Endodermal cell (in vitro differentiated cells): ENCODE measurements at regions not wholly inside any gene's neighbourhood (a gene's known extent, or its start where the extent isn't known, plus 50 kb on each side); places are given as distances from the start of the nearest gene placed in this dataset.

Experiments used
- DNase-seq: peaks from one replicate; pipeline ENCODE4 v3.0.0-alpha.2; 2017
- H3K27ac ChIP-seq: 2 replicates; pipeline ENCODE4 v1.5.1; 2013; ENCODE audit warnings: mild to moderate bottlenecking, low read depth, low read length, moderate library complexity
- H3K27me3 ChIP-seq: 2 replicates; pipeline ENCODE4 v1.6.1; 2013; ENCODE audit warnings: mild to moderate bottlenecking, low read length, moderate library complexity; ENCODE audit not compliant: insufficient read depth, control insufficient read depth, poor library complexity, severe bottlenecking
- H3K36me3 ChIP-seq: 2 replicates; pipeline ENCODE4 v1.7.0; 2013; ENCODE audit warnings: mild to moderate bottlenecking, low read length, moderate library complexity; ENCODE audit not compliant: control insufficient read depth, insufficient read depth
- H3K4me1 ChIP-seq: one replicate; pipeline ENCODE4 v1.7.0; 2013; ENCODE audit warnings: low read length; ENCODE audit not compliant: control insufficient read depth, insufficient read depth
- H3K4me3 ChIP-seq: 2 replicates; pipeline ENCODE4 v1.5.1; 2013; ENCODE audit warnings: mild to moderate bottlenecking, low read length, moderate library complexity
- H3K9ac ChIP-seq: 2 replicates; pipeline ENCODE4 v1.6.1; 2013; ENCODE audit warnings: mild to moderate bottlenecking, low read length, moderate library complexity; ENCODE audit not compliant: poor library complexity, severe bottlenecking; ENCODE audit errors: extremely low read depth
- H3K9me3 ChIP-seq: 2 replicates; pipeline ENCODE4 v1.6.1; 2013; ENCODE audit warnings: mild to moderate bottlenecking, low read length, moderate library complexity; ENCODE audit not compliant: control insufficient read depth
- H3K27ac Mint-ChIP-seq: 2 replicates; pipeline ENCODE4 v1.8.0; 2020; ENCODE audit warnings: mixed read lengths
- H3K27me3 Mint-ChIP-seq: 2 replicates; pipeline ENCODE4 v1.8.0; 2021; ENCODE audit warnings: mild to moderate bottlenecking, mixed read lengths; ENCODE audit not compliant: insufficient read depth
- H3K36me3 Mint-ChIP-seq: 2 replicates; pipeline ENCODE4 v1.8.0; 2020; ENCODE audit warnings: low read depth, mixed read lengths
- H3K4me1 Mint-ChIP-seq: 2 replicates; pipeline ENCODE4 v1.8.0; 2020; ENCODE audit warnings: mixed read lengths
- H3K4me3 Mint-ChIP-seq: 2 replicates; pipeline ENCODE4 v1.8.0; 2020; ENCODE audit warnings: mild to moderate bottlenecking, moderate library complexity, mixed read lengths
- H3K9me3 Mint-ChIP-seq: 2 replicates; pipeline ENCODE4 v1.8.0; 2020; ENCODE audit warnings: mild to moderate bottlenecking, mixed read lengths
- whole genome bisulfite sequencing, 2 experiments: methylation state at CpG; one replicate each; pipeline versions ENCODE4 v1.1.5 to v1.1.7; 2013; ENCODE audit warnings: missing lambda C conversion rate in 2 of 2, mixed read lengths in 1 of 2; ENCODE audit not compliant: insufficient coverage in 1 of 2, insufficient read length in 1 of 2; 5-methylcytosine and 5-hydroxymethylcytosine counted together
- TF ChIP-seq, protein P1 (sequence below): fragments of 200-600 bp; sonication (generic); conservative IDR thresholded peaks from 2 replicates; pipeline ENCODE4 v1.5.0; 2021; ENCODE audit warnings: antibody characterized with exemption, mild to moderate bottlenecking

DNA sequence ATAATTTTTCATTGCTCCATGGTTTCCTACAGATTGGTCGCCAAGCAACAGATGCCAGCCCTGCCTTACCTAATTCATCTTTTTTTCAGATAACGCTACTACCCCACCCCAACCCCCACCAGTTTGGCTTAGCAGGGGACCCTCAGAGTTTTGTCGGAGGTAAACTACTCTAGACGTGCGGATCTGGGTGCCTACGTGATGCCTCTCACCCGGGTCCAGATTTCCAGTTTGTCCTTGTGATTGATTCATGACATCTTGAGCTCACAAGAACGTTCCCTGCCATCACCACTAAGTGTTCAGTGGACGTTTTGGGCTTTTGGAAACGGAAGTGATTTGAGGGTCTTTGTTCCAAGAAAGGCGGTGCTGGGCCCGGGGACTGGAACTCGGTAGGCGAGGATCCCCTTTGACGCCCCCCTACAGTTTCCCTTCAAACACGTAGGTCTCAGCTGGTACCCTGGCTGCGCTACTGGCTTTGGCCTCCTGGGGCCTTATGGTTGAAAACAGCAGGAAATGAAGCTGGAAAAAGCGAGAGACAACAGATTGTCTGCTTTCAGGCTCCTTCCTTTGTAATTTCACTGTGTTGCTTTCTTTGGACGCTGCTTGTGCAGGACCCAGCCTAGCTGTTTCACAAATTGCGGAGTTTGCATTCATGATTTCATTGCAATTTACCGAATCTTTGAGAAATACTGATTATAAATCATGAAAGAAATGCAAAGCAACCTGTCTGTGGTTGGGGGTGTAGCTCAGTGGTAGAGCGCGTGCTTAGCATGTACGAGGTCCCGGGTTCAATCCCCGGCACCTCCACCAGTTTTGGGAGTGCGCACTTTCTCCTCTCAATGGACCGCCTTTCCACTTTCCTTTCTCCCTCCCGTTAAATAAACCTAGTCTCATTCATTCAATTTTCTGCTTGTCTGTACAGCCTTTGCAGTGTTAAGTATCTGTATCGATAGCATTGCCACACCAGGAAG is 81.0 kb downstream of the GPX5 start:
- H3K9me3 ChIP-seq: no peaks in the 10 kb centered on the region
- H3K9me3 Mint-ChIP-seq: no peaks in the 10 kb centered on the region
- no peaks in the 10 kb centered on the region for H3K36me3 Mint-ChIP-seq
- H3K36me3 ChIP-seq: no peaks in the 10 kb centered on the region
- peak overlapping the region; percentile 79 for H3K4me3 ChIP-seq
- H3K27me3 Mint-ChIP-seq: peaks cover 14% of the 10 kb centered on the region
- H3K4me1 Mint-ChIP-seq: peaks cover 3% of the 10 kb centered on the region
- peak; percentile 91 for DNase-seq
- TF ChIP-seq, protein P1, sequence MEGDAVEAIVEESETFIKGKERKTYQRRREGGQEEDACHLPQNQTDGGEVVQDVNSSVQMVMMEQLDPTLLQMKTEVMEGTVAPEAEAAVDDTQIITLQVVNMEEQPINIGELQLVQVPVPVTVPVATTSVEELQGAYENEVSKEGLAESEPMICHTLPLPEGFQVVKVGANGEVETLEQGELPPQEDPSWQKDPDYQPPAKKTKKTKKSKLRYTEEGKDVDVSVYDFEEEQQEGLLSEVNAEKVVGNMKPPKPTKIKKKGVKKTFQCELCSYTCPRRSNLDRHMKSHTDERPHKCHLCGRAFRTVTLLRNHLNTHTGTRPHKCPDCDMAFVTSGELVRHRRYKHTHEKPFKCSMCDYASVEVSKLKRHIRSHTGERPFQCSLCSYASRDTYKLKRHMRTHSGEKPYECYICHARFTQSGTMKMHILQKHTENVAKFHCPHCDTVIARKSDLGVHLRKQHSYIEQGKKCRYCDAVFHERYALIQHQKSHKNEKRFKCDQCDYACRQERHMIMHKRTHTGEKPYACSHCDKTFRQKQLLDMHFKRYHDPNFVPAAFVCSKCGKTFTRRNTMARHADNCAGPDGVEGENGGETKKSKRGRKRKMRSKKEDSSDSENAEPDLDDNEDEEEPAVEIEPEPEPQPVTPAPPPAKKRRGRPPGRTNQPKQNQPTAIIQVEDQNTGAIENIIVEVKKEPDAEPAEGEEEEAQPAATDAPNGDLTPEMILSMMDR: peak; percentile 73
- H3K27me3 ChIP-seq: no peaks in the 10 kb centered on the region
- H3K27ac Mint-ChIP-seq: peak overlapping the region; percentile 55
- WGBS, 2 experiments: 8 to 14% methylated on average over 19 to 30 of the region's 30 CpGs
- peak overlapping the region; percentile 57 for H3K27ac ChIP-seq
- H3K4me3 Mint-ChIP-seq: peak overlapping the region; percentile 64
- H3K4me1 ChIP-seq: no peaks in the 10 kb centered on the region
- H3K9ac ChIP-seq: no peak overlapping the region

DNA sequence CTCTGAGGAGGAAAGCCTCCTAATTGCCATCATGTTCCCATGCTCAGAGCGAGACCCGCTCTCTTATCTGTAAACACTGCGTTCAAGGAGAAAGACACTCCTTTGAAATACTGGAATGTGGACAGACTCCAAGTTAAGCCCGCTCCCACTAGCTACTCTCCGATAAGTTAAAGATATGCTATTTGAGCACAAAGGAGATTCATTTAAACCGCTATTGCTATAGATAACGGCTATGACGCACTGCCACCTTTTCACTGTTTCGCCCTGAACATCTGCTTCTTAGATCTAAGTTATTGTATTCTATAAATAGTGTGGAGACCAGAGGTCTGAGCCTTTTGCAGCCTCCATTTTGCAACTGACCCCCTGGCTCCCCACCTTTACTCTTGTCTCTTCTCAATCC is 82.3 kb downstream of the GPX5 start:
- WGBS, 2 experiments: 80 to 93% methylated on average over 4 to 9 of the region's 9 CpGs
- H3K9me3 ChIP-seq: no peaks in the 10 kb centered on the region
- no peak overlapping the region for H3K27ac ChIP-seq
- H3K4me1 ChIP-seq: no peaks in the 10 kb centered on the region
- Mint-ChIP-seq H3K36me3 (no peaks in the 10 kb centered on the region), H3K4me1 (peaks cover 3% of the 10 kb centered on the region), H3K27ac (no peak overlapping the region), H3K4me3 (no peak overlapping the region), H3K9me3 (no peaks in the 10 kb centered on the region), H3K27me3 (peaks cover 14% of the 10 kb centered on the region)
- H3K36me3 ChIP-seq: no peaks in the 10 kb centered on the region
- DNase-seq: no peak
- no peaks in the 10 kb centered on the region for H3K27me3 ChIP-seq
- H3K9ac ChIP-seq: no peak overlapping the region
- TF ChIP-seq, protein P1: no peak
- no peak overlapping the region for H3K4me3 ChIP-seq

DNA sequence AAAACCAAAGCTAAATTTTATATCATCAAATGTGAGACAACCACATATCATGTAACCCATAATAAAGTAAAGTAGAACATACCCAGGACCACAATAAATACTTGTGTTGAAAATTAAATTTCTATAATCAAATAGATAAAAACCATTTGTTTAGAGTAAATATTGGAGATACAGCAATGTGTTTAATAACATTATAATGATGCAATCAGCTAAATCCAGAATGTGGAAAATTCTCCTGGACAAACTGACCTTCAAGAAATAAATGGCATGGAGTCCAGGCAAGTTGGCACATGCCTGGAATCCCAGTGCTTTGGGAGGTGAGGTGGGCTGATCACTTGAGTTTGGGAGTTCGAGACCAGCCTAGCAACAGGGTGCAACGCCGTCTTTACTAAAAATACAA is 84.0 kb downstream of the GPX5 start:
- Mint-ChIP-seq H3K9me3 (no peaks in the 10 kb centered on the region), H3K4me3 (no peak overlapping the region), H3K27me3 (peaks cover 19% of the 10 kb centered on the region), H3K27ac (no peak overlapping the region), H3K4me1 (peaks cover 3% of the 10 kb centered on the region), H3K36me3 (no peaks in the 10 kb centered on the region)
- no peak overlapping the region for H3K9ac ChIP-seq
- no peaks in the 10 kb centered on the region for H3K4me1 ChIP-seq
- TF ChIP-seq, protein P1: no peak
- H3K9me3 ChIP-seq: no peaks in the 10 kb centered on the region
- WGBS, 2 experiments: 88 to 94% methylated on average over 3 of the region's 3 CpGs
- no peaks in the 10 kb centered on the region for H3K27me3 ChIP-seq
- no peak overlapping the region for H3K27ac ChIP-seq
- DNase-seq: no peak
- no peaks in the 10 kb centered on the region for H3K36me3 ChIP-seq
- H3K4me3 ChIP-seq: no peak overlapping the region
